ENCODE measurements at regions not wholly inside any gene's neighbourhood (a gene's known extent, or its start where the extent isn't known, plus 50 kb on each side); places are given as distances from the start of the nearest gene placed in this dataset.

GRCh38 chr12:66066137-66066928 is 64.2 kb downstream of the LLPH start:
- peak; percentile 26 for DNase-seq (ENCODE audit: low spot score)

DNA sequence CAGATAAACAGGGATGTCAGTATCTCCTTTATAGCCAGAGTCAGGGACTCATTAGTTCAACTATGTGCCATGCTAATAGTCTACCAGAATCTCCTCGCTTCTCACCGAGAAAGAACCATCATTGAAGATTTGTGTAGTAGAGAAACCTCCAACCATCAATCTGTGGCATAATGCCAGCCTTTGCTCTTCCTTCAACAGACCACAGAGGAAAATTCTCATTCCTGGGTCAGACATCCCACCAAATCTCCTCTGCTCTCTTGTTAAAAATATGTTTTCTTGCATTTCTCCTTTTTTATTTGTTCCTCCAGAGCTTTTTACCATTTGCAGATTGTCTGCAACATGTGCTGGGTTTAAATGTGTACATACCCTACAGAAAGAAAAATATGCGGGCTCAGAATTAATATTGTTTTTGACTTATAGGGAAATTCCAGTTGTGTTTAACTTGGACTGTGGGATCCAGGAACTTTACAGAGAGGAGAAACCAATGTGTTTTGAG is 64.9 kb downstream of the LLPH start:
- no peak for DNase-seq (ENCODE audit: low spot score)

DNA sequence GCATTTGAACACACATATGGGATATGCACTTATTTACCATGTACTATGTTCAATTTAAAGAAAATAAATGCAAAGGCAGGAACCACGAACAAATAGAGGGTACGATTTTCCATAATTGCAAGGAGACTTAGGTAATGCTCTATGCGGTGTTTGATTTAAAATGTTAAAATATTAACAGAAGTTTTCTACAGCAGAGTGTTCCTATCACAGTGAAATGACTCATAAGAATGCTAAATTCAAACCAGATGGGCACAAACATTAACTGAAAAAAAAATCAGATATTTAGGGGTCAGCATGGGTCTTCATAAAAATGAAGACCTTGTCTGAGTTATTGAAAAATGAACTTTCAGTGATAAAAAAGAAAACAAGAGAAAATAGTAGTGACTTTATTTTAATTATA is 65.4 kb downstream of the LLPH start:
- no peak for DNase-seq (ENCODE audit: low spot score)

GRCh38 chr12:66063916-66064315 is 66.6 kb downstream of the LLPH start:
- no peak for DNase-seq (ENCODE audit: low spot score)

DNA sequence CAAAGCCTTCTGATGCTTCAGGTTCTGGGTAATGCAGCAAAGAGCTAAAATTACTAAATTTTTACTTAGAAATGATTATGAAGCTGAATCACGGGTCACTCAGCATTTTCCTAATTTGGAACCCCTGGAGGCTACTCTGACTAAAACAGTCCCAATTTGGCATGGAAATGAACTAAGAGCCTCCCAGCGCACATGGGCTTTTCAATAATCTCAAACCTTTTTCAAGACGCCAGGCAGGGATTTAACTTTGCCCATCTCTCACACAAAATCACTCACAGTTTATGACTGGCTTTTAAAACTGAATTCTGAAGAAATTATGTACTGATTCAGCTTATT is 68.3 kb downstream of the LLPH start:
- no peak for DNase-seq (ENCODE audit: low spot score)

GRCh38 chr12:66061557-66062289 is 68.8 kb downstream of the LLPH start:
- DNase-seq (ENCODE audit: low spot score), result no peak

DNA sequence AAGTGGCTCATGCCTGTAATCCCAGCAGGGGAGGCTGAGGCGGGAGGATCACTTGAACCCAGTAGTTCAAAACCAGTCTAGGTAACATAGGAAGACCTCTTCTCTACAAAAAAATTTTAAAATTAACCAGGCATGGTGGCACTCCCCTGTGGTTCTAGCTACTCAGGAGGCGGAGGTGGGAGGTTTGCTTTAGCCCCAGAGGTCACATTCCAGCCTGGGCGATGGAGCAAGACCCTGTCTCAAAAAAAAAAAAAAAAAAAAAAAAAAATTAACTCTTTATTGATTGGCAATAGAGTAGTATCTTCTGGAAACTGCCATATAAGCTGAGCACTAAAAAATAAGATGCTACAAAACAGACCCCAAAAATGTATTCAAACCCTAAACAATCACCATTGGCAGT is 69.5 kb downstream of the LLPH start:
- no peak for DNase-seq (ENCODE audit: low spot score)

DNA sequence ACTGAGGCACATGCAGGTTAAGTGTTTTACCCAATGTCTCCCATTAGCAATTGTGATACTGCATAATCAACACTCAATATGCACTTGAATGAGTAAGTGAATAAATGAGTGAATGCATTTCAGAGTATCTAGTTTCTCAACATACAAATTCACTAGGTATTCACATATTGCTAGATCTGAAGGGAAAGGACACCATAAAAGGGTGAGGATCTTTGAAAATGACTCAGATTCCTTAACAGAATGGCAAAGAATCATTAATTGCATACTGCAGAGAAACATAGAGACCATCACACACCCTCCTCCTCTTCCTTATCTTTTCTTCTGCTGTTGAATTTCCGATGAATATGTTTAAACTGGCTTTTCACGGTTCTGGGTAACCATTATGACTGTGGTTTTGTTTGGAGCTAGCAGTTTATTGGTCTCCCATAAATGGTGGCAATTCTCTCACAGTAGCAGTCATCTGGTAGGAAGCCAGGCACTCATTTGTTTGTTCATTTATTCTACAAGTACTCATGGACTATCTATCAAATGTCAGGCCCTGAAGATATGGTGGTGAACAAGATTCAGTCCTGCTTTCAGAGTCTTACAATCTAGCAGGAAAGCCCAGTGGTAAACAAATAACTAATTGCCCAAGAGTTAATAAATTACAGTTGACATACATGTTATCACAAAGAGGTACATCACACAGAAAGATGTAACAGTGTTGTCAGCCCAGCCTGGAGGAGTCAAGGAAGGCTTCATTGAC is 70.2 kb downstream of the LLPH start:
- DNase-seq (ENCODE audit: low spot score), result no peak

- DNase-seq (ENCODE audit: low spot score), result no peak
Observed at GRCh38 chr12:66059666-66060065, 70.9 kb downstream of the LLPH start.

DNA sequence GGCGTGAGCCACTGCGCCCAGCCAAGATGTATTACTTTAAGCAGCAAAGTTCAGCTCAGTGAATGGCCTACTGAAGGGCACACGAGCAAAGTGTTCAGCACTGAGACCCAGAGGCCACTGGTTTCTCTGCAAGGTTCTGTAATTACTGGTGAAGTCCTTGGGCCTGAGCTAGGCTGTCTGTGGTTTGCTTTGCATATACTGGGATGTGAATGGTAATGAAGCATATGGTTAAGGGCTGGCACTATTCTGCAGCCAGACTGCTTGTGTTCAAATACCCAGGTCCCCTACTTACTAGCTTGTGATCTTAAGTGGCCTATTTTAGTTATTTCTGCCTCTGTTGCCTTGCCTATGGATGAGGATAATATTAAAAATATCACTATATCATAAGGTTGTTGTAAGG is 72.0 kb downstream of the LLPH start:
- DNase-seq (ENCODE audit: low spot score), result no peak

GRCh38 chr12:66055837-66056319 is 74.7 kb downstream of the LLPH start:
- no peak for DNase-seq (ENCODE audit: low spot score)

GRCh38 chr12:66052988-66053615 is 77.4 kb downstream of the LLPH start:
- no peak for DNase-seq (ENCODE audit: low spot score)

DNA sequence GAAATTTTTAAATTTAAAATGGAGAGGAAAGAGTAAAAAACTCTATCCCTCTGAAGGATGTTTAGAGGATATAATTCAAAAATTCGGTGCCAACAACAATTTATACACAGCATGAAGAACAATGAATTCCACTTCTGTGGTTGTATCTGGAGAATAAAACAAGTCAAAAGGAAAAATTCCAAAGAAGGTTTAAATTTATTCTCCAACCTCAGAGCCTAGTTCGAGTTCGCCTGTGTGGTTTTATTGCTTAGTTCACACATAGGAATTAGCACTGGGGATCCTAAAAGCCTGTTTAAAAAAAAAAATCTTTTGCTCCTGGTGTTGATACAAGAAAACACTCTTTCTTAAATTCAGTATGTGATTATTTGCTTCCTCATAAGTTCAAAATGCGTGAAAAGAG is 79.2 kb downstream of the LLPH start:
- DNase-seq (ENCODE audit: low spot score), result no peak

DNA sequence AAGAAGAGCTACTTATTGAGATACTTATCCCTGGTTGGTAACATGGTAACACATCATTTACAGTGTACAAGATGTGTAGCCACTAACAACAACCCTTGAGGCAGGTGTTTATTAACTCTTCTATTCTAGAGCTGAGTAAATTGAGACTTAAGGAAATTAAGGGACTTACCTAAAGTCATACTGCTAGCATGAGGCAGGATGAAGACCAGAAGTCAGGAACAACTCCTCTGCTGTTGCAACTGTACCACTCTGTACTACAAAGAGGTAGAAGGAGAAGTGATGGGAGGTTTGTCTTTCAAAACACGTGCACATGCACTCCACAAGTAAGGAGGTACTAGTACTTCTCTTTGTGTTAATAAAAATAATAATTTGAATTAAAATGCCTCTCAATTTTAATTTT is 79.9 kb downstream of the LLPH start:
- no peak for DNase-seq (ENCODE audit: low spot score)

- DNase-seq (ENCODE audit: low spot score), result no peak
Observed at GRCh38 chr12:66050283-66050576, 80.3 kb downstream of the LLPH start.

DNA sequence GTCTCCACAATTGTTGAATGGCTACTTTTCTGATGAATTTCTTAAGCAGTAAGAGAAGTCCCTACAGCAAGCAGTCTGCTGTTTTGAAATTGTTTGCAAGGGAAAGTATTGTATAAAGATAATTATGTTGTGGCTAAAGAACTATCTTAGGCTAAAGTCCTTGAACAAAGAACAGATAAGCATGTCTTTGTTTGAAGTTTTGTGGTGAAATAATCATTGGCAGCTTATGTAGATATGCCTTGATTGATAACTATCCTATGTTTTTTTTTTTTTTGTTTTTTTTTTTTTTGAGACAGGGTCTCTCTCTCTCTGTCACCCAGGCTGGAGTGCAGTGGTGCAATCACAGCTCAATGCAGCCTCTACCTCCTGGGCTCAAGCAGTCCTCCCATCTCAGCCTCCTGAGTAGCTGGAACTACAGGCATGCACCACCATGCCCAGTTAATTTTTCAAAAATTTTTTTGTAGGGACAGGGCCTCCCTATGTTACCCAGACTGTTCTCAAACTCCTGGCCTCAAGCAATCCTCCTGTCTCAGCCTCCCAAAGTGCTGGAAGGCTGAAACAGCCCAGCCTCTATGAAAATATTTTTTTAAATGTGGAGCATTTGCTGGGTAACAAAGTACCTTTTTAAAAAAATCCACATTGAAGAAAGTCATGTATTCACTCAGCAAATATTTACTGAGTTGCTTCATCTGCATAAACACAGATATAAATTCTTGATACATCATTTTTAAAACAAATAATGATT is 80.8 kb downstream of the LLPH start:
- DNase-seq (ENCODE audit: low spot score), result no peak

DNA sequence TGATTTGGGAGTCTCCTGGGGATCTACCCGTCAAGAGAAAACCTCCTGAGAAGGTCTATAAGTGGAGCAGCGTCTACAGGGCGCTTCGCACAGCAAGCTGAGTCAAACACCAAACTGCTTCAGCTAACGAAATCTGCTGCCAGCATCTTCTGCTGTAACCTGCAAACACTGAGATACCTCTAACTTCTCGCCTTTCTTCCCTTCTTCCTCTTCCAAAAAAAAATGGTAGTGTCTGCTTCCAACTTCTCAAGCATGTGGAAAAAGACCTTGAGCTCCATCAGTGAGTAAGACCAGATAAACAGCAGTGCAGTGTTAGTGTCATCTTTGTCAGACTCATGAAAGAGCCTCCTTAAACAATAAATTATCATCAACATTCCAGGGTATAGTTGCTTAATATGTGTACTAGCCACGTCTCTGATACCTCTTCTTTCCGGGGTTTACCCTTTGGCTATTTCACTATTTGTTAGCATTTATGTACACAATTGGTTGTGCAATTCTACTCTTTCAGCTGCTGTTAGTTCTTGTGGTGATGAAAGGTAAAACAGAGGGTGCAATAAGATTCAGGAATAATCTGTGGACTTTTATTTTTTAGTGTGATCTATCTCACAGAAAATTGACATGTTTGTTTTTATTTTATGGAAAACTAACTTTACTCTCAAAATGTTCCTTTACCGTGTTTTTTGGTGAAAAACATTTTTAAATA is 81.6 kb downstream of the LLPH start:
- DNase-seq (ENCODE audit: low spot score), result no peak

DNA sequence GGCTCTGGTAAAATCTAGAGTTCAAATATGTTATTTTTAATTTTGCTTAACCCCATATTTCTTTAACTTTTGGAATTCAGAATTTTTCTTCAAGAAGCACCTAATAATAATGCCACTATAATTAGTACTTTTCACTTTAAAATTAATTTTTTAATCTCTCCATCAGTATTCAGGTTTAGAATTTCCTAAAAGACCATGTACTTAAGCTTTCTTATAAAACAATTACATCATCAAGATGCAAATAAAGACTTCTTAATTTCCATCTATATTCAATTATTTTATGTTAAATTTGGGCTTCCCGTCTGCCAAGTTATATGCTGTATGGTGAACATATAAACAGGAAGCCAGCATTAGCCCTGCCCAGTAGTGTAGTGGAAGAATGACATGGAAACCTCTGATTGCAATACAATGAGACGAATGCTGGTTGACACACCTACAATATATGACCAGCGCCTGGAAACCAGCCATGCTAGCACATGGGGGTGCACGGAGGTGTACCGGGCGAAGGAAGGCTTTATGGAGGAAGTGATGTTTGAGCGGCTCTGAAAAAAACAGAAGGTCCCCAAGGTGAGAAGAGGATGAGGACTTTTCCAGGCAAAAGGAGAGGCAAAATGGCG is 82.2 kb downstream of the LLPH start:
- DNase-seq (ENCODE audit: low spot score), result no peak

DNA sequence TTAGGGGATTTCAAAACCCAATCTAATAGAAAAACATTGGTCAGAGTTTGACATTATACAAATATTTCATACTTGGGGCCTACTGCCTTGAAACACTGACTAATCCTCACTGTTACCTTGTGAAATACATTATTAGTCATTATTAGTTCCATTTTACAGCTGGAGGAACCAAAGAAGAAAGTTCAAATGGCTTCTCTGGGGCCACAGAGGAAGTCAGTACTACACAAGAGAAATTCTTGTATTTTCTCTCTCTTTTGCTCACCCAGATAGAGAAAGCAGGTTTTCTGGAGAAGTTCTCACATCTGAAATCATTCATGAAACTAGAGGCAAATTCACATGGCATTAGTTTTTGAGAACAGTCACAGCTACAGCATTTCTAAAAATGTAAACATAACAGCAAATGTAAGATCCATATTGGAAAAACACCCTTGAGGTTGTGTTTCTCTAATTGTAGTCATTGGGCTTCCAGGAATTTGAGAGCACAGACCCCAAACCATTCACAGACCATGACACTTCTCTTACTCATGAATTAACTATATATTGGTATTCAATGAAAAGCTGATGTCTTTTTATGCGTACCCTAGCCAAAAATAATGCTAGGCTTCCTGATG is 83.0 kb downstream of the LLPH start:
- no peak for DNase-seq (ENCODE audit: low spot score)

GRCh38 chr12:66045506-66045905 is 85.0 kb downstream of the LLPH start:
- DNase-seq (ENCODE audit: low spot score), result no peak

All from A172 (cell line).